ENCODE measurements at regions not wholly inside any gene's neighbourhood (a gene's known extent, or its start where the extent isn't known, plus 50 kb on each side); places are given as distances from the start of the nearest gene placed in this dataset.
A peak's percentile ranks its signal among the peaks of the same experiment; 100 is the strongest.
"Not testable (repeated sequence)": the region's sequence is repeated elsewhere in the genome, so short reads cannot be mapped to it uniquely, and the experiment has no call there.

DNA sequence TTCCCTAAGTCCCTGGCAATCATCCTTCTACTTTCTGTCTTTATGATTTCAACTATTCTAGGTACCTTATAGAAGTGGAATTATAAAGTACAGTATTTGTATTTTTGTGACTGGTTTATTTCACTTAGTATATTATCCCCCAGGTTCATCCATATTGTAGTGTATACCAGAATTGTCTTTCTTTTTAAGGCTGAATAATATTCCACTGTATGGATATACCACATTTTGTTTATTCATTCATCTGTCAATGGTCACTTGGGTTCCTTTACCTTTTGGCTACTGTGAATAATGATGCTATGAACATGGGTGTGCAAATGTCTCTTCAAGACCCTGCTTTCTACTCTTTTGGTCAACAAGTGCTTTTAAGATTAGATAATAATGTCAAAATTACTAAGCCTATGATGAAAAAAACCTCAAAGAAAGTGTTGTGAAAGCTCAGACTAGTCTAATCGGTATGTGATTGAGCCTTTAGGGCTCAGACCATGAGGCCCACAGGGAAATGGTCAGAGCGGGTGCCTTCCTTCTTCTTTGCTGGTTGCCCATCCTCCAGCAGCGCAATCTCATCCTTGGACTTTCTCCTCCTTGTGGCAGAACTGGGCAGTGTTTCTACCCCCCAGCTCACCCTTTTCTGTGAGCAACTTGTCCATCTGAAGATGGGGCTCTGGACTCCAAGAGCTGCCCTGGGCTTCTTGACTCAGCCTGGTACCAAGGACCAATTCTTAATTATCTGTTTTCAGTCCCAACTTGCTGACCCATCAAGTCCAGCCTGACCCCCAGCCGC lies 105.4 kb downstream of the TTC8 start:
- no peak for DNase-seq

DNA sequence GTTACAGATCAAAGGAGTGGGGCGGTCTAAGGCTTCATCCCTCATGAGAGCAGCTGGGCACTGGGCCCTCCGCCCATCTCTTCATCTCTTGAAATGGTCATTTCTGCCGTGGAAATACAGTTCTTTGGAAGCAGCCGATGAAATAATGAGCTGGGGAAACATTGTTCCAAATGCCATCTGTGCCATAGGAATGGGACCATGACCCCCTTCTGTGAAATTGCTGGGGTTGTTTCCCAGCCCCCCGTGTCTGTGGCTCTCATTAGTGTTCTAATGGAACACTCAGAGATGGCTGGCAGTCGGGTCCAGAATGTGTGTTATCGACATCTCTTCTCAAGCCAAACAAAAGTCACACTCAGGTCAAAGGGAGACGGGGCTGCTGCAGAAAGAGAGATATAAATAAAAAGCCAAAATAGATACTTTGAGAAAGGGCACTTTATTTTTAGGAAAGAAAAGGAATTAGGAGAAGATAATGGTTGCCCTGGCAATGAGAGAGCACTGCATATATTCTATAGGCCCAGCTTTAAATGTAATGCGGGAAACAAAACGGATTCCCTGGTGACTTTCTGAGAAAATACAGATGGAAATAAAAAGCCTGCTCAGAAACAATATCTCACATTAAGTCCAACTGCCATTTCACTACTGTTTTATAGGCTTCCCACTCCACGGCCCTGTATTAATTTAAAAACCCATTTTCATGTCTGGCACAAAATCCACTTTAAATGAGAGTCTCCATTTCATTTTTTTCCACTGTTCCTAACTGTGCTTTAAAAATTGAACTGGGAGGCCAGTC lies 107.1 kb downstream of the TTC8 start:
- no peak for DNase-seq

DNA sequence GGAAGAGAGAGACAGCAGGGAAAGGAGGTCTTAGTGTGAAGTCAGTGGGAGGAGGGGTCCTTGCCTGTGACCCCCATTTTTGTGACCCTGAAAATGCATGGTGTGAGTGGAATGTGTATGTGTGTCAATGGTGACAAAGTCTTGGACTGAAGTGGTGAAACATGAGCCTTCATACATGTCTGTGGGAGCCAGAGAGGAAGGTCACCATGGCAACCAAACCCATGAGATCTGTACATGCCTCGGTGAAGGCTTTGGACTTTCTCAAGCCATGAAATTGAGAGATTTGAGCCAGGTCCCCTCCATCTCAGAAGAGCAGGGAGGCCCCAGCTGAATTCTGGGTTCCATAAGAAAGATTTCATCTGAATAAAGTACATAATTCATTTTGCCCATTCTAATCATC lies 108.7 kb downstream of the TTC8 start:
- peak in 1 of 2 experiments; percentile 40 for DNase-seq

DNA sequence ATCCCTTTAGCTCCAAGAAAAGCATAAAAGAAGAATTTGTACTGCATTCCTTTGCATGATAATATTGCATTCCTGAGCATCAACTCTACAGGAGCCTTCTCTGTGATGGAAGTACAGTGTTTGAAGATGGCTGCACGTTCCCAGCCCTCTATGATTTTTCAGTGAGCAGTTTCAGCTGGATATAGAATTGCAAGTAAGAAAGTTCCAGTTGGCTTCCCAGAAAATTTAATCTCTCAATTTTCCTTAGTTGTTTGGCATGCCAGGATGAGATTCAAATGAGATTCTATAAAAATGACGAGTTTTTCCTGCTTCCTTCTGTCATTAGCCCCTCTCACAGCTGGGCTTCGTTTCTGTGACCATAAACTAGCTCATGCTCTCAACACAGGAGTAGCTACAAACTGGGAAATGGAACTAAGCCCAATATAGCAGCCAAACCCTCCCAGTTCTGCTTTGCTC lies 109.9 kb downstream of the TTC8 start:
- no peak for DNase-seq

DNA sequence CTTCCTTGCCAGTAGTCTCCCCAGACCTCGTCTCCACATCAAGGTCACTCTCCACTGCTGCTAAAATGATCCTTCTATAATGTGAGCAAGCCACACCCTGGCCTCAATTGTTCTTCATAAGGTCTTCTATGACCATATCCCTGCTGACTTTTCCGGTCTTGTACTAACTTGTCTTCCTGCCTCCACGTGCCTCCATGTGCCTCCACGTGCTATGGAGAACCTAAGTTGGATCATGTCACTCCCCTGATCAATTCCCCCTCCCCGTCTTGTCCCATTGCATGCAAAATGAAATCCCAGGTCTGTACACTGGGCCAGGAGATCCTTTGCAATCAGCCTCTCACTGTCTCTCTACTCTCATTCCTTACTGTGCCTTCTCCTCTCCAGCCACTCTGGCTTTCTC lies 110.6 kb downstream of the TTC8 start:
- no peak for DNase-seq

DNA sequence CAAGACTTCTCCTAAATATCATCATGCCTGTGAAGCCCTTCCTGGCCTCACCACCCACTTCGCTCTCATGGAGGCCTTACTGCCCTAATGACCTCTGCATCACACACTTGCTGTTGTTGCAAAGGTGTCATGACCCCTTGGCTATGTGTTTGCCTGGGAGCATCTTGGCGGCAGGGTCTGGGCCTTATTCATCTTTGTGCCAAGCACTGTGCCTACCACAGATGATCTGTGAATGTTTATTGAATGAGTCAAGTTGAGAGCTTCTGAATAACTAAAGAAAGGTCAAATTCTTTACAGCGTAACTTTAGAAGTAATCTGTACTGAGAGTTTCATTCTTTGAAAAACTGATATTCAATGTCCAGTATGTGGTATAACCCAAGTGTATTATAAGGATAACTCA lies 113.3 kb downstream of the TTC8 start:
- DNase-seq, result no peak

DNA sequence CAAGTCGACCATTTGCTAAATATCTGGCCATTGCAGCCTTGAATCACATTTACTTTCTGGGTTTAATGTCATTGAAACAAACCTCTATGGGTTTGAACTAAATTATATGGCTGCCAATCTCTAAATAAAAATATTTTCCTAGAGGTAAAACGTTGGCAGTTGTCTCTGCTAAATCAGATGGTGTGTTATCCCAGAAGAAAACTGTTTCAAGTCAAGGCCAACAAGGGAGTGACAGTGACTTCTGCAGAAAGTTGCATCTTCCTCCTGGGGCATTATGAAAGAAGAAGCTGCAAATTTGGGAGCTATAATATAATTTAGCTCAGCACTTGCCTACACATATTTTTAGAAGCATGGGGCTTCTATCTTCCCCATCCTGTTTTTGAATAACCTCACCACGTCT lies 116.2 kb downstream of the TTC8 start:
- no peak for DNase-seq

DNA sequence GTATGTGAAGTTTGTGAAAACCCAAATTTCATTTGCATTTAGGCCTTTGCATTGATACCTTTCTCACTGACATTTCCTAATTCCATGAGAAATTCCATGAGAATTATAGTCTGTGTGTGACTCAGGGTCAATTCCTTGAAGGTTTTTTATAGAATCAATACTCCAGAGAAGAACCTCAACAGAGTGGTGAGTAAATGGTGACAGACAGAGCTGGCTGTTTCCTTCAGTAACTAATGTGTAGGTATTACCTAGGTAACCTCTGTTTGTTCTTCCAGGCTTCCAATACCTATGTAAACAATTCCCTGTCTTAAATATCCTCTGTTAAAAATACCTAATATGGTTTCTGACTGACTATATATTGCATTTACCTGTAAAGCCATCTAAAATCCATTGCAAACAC lies 117.0 kb downstream of the TTC8 start:
- no peak for DNase-seq

DNA sequence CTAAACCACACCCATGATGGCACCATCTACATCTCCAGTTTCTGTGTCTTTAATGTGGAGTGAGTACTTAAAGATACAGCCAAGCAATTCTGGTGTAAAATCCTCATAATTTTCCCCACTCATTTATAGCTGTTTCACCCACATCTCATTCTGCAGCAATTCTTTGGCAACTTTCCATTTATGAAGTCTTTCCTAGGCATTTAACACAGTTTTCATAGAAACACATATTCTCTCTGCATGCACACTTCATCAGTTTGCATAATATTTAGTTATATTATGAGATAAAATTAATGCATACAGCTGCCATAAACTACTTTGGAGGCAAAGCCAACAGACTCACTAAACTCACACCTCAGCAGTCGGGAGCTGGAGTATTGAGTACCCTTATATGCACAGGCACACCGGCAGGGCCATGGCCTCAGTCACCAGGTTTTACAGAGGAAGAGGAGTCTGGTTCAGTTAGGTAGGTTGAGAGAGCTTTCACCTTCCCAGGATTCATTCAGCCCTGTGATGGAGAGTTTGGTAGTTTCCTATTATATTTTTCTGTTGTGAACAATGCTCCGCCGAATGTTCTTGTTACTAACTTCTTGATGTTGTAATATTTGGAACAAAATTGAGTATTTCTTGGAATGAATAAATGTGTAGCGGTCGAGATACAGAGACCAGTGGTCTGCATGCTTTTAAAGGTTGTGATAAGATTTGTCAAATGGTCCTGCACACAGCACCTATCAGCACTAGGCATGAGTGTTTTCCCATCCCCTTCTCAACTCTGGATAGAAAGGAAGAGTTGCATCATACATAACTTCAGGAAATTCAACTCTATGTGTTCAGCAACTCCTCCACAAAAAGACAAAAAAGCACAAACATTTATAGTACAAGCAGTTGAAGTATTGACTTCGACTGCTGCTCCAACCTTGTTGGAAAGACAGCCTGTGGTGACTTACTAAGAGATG lies 123.5 kb downstream of the TTC8 start:
- peak; percentile 9 to 38 for DNase-seq

DNA sequence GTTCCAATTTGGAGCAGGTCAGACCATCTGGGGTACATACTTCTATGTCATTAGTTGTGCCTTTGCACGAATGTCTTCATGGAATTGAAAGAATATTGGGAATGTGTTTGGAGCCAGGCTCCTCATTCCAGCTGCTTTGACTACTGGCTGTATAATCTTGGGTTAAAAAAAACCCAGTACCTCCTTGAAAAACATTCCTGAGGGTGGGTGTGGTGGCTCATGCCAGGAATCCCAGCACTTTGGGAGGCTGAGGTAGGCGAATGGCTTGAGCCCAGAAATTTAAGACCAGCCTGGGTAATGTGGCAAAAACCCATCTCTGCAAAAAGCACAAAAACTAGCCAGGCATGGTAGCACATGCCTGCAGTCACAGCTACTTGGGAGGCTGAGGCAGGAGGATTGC lies 125.6 kb downstream of the TTC8 start:
- no peak for DNase-seq

DNA sequence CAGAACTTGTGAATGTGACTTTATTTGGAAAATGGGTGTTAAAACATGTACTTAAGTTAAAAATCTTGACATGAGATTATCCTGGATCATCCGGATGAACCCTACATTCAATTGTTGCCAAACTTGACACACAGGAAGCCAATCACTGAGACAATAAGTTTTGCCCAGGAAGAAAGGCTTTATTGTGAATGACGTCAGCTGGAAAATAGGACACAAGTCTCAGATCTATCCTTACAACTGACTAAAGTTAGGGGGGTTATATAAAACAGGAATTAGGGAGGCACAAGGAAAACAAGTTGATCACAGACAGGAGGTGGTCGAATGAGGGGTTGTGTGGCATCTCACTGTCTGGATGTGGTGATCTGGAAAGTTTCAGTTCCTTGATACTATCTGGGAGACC lies 126.9 kb downstream of the TTC8 start:
- no peak for DNase-seq

DNA sequence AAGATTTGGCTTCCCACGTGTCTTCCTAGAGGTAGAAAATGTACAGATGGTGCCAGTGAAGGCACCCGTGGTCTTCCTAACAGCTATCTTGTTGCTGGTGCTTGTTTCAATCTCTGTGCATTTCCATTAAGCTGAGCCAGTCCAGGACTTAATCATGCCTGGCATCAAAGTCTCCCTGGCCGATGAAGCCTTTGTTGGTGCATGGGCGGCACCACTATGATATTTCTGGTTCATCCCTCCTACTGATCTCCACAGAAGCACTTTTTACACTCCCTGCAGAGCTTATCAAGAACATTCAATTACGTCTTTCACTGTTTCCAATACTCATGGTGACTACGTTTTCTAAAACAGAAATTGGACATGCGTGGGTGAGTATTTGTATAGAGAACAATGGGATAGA lies 128.4 kb downstream of the TTC8 start:
- DNase-seq, result no peak

DNA sequence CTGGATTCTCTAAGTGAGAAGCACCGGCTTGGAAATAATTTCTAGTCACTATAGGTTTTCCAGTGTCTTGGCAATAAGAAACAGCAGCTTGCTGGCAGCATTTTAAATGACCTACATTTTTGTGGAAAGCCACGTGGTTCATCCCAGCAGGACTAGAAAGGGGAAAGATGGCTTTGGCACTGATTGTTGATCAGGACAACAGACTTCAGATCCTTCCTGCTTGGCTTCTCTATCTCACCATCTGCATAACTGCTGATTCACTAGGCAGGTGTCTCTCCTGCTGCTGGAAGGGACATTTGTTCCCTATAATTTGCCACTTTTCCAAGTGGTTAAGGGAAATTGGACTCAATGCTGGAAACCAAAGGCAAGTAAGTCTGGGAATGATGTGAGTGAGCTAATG lies 131.0 kb downstream of the TTC8 start:
- no peak for DNase-seq

DNA sequence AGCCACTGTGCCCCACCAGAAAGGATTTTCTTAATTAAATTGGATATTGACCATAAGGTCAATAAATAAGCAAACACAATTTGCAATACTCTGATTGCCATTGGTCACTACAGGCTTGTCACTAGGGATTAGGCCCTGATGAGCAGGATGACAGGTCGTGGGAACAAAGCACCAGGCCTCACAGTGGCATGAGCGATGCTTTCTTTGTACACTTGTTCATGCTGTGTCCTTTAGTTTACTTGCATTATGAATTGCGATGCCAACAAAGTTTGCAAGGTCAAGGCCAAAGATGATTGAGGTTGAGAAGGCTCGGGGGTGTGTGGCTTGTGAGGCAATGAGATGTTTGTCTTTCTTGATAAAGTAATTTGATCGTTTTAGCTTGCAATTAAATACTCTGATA lies 136.0 kb downstream of the TTC8 start:
- no peak for DNase-seq

DNA sequence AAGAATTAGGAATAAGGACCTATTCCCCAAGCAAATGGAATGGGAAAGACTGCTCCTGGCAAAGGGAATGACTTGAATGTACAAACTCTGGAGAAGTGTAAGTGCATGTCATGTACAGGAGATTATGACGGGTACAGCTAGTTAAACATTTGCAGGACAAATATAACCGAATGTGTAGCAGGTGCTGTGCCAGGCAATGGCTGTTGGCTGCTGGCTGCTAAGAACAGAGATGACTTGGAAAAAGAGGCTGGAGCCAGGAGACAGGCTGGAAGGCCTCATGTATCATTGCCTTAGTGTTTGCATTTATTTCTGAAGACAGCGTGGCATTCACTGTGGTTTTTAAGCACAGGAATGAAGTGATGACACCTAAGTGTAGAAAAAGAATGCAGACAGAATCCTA lies 136.8 kb downstream of the TTC8 start:
- DNase-seq, result no peak

DNA sequence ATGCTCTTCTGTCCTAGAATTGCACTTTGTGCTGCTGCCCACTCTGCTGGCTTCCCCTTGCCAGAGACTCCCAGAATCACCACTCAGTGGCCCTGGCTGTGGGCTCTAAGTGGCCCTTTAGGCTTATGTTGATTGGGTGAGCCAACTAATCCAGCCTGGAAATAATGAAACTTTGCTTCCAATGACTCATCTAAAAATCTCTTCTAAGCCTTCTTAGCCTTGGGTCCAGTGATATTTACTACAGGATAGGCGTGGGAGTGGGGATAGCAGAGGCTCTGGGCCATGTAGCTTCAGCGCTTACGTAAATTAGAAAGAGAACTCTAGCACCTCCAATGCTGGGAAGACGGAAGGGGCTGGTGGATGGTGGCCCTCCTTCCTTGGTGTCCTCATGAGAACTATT lies 137.9 kb downstream of the TTC8 start:
- no peak for DNase-seq

DNA sequence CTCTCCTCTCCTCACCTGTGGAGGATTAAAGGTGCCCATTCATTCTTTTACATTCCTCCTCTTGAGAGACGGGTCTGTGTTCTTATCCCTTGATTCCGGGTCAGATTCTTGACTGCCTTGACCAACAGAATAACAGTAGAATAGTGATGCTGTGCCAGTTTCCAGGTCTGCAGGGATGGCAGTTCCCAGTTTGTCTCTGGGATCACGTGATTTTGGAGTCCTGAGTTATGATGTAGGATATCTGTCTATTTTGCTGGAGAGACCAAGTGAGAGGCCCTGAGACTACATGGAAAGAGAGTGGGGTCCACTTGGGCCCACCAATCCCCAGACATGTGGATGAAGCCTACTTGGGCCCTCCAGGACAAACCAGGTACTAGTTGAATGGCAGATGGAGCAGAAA lies 142.8 kb downstream of the TTC8 start:
- DNase-seq, result no peak

DNA sequence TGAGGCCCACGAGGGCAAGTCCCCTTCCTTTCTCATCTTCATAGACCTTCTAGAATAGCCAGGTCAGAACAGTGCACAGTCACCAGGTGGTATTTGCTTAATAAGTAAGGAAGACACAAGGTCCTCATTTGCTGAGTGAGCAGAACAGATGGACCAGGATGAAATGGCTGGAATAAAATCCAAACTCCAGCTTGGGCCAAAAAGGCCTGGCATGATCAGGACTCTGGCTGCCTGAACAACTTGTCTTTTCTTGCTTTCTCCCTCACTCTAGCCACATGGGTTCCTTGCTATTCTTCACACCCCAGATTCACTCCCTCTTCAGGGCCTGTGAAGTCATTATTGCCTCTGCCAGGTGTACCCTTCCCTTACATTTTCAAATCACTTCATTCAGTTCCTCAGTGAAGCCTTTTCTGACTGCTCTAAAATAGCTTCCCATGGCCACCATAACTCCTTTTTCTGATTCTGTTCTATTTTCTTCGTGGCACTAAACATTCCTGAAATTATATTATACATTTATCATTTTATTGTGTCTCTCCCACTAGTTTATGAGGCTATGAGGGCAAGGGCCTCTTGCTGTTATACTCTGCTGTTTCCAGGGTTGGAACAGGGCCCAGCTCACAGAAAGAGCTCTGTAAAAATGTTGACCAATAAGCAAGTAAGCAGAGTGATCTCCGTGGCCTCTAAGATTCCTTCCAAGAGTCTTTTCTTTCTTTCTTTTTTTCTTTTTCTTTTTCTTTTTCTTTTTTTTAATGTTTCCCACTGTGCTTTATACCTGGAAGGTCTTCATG lies 150.8 kb downstream of the TTC8 start:
- no peak for DNase-seq

DNA sequence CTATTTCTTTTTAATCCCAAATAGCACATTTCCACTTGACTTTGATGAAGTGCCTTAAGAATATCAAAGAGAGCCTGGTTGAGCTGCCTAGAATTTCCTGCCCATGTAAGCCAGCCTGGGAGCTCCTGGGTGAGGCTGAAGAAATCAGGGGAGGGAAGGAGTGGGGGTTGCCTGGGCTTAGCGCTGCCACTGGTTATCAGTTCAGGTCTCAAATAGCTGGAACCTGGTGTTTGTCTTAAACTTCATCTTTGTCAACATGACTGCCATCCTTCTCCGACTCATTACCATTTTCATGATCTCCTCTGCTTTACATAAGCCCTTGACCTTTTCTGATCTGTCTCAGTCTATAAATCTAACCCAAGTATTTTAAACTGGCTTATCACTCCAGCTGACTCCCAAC lies 151.5 kb downstream of the TTC8 start:
- DNase-seq, result no peak

DNA sequence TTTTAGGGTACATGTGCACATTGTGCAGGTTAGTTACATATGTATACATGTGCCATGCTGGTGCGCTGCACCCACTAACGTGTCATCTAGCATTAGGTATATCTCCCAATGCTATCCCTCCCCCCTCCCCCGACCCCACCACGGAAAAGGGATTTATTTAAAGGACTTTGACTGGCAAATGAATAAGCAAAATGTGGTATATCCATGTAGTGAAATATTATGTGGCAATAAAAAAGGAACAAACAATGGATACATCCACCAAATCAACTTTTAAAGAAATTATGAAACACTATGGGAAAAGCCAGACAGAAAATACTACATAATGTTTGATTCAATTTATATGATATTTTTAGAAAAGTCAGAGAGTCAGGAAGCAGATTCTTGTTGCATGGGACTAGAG lies 156.5 kb downstream of the TTC8 start:
- DNase-seq, result not testable (repeated sequence)

DNA sequence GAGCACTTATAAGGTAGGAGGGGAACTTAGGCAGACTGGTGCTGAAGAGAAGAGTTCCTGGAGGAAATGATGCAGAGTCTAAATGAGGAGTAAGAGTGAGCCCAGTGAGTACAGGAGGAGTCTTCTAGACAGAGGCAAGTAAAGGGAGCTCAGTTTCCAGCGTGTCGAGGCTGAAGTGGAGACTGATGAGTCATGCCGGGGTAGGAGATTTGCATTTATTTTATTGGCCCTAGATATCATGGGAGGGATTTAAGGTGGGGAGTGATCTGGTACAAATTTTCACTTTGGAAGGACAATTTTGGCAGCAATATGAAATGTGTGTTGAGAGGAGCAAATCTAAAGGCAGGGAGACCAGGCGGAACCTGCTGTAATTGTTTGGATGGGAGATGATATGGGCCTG lies 157.5 kb downstream of the TTC8 start:
- DNase-seq, result no peak

DNA sequence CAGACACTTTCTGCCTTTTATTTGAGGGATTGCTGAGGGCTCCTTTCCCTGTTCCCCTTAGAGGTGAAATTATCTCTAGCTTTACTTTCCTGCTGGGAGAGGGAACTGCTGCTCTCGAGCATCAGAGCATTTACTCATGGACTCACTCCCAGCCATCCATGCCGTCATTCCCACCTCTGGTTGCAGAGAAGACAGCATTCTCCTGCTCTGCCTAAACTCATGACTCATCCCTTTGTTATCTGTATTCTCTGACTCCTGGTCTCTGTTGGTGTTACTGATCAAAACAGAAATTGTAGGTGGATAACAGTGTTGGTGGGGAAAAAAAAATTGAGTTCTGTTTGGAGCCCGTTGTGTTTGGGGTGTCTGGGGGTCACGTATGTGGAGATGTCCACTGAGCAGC lies 159.3 kb downstream of the TTC8 start:
- no peak for DNase-seq

DNA sequence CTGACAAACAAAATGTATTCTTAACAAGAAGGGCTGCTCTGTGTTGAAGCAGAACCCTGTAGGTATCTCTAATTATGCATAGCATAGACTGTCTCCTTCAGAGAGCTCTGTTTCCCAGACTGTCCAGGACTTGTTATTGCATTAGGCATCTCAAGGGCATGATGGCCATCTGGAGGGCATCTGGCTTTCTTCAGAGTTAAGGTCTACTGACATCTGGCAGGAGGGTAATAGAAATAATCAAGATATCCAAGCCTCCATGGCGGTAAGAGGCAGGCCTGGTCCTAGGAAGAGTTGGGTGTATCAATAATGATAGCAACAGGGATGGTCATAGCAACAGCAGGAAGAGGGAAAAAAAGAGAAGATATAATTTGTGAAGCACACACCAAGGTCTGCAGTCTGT lies 161.2 kb downstream of the TTC8 start:
- DNase-seq, result no peak

Data from NCI-H526 (cell line).